ENCODE measurements at regions not wholly inside any gene's neighbourhood (a gene's known extent, or its start where the extent isn't known, plus 50 kb on each side); places are given as distances from the start of the nearest gene placed in this dataset.
"Not testable (repeated sequence)": the region's sequence is repeated elsewhere in the genome, so short reads cannot be mapped to it uniquely, and the experiment has no call there.

DNA sequence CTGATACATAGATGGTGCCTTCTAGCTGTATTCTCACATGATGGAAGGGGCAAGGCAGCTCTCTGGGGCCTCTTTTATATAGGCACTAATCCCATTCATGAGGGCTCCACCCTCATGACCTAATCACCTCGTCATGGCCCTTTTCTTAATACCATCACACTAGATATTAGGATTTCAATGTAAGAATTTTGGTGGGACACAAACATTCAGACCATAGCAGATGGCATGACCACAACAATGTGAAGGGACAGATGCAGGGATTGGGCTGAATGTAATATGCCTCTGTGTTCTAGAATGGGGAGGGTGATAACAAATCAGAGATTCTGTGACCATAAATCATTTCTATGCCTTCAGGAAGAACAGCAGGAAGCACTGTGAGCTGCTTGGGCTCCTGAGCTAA is 145.8 kb downstream of the LCA5 start:
- no peak for DNase-seq

DNA sequence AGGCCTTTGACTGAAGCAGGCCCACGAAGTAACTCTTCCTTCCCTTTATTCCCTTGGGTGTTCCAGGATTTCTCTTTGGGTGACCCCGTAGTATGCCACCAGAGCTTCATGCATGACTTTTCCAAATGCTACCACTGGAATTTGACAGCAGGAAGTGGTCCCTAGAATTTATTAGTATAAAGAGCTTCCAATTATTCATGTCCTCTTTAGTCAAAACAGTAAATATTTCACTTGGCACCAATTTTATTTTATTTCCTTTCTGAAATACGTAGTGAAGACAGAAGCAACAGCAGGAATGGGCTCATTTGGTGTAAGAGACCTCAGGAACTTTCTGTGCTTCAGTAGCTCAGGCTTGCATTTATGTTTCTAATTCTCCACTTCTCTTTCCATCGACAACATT is 151.3 kb downstream of the LCA5 start:
- DNase-seq, result no peak

DNA sequence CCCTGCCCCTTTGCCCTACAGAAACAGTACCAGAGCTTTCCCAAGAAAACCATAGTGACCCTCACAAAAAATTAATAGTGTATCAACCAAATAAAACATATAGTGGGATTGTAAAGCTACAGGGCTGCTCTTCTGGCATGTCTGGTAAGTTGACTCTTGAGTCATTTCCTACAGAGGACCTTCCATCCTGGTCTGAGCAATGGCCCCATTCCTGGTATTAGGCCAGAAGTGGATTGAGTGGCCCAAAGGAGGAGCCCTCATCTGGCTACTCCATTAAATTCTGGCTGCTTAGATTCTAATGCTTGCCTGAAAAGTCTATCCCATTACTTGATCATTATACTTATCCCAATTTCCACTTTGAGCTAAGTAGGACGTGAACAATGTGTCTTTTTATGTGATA is 150.9 kb upstream of the HMGN3 start:
- DNase-seq, result no peak

DNA sequence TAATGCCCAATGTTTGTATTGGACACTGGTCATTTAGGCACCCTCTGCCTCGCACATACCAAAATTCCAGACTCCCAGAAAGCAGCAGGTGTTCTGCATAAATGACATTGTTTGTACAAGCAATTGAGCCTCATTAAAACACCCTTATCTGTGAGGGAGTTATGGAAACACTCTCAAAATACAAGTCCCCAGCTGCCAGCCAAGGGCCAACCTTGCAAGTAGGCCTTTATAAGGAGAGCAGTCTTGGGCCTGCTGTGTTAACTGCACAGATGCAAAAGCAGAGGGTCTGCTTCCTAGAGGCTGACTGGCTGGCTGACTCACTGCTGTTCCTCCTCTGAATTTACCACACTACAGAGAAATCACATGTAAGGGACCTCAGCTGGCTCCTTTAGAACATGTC is 150.4 kb upstream of the HMGN3 start:
- DNase-seq, result no peak

DNA sequence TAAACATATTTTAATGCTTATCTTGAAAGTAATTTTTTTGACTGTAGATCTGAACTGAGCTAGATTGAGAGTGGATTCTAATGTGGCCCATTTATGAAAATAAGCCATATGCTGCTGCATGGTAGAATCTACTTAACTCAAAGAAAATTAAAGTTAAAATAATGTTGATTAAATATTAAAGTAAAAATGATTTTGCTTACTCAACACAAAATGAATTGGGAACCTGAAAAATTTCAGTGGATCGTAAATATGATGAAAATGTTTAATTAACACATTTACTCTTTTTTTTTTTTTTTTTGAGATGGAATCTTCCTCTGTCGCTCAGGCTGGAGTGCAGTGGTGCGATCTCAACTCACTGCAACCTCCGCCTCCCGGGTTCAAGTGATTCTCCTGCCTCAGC is 144.5 kb upstream of the HMGN3 start:
- DNase-seq, result no peak

DNA sequence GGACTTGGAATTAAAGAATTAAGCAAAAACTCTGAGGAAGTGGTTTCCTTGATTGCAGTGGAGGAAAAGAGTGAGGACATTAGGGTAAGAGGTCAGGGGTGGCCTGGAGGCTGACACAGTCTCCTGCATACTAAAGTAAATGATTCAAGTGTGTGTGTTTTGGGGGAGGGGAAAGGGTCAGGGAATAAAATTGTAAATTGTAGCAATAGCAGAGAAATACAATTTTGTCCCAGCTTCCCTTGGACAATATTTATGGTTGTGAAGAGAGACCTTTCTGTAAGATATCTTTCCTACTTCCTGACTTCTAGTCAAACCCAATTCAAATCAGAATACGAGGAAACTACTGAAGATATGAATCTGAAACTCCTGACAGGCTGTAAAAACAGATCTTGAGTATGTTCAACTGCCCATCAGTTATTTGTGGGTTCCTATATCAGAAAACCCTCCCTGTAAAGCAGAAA is 143.4 kb upstream of the HMGN3 start:
- no peak for DNase-seq

DNA sequence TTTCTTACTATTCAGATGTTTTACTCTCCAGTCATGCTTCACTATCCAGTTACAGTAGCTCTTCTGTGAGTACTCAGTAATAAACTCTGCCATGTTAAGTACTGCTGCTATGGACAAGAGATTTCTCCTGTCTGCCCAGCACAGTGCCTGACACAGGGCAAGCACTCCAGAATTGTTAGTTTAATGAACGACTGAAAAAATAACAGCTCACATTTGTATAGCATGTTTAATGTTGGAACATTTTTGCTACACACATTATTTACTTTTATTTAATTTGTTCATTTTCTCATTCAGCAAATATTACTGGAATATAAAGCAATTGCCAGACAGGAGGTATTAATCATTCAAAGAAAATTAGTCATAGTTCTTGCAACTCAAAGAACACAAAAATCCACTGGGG is 142.6 kb upstream of the HMGN3 start:
- no peak for DNase-seq

DNA sequence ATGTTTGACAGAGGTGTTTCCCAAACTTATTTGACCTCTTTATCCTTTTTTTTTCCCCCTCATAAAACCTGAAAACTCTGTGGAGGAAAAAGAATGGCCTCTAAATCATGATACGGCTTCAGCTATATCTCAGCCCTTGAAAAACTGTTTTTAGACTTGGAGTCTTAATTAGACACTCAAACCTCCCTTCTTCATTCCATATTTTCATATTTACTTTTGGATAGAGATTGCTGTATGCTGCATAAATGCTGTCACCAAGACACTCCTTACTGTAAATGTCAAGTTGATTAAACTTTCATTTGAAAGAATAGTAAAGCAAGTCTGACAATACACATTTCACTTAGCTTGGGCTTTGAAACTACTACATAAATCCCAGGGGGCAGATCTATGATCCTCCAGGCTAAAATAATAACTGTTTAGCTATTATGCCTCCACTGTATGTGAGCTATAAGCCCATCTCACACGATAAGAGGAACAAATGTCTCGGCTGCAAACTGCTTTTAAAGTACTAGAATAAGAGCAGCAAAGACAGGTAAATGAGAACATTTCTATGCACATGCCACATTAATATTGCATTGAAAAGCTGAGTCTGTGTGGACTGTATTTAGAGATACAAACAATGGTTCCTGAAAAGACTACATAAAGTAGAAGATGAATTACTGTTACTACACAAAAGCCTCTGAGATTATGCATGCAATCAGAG is 141.3 kb upstream of the HMGN3 start:
- no peak for DNase-seq

DNA sequence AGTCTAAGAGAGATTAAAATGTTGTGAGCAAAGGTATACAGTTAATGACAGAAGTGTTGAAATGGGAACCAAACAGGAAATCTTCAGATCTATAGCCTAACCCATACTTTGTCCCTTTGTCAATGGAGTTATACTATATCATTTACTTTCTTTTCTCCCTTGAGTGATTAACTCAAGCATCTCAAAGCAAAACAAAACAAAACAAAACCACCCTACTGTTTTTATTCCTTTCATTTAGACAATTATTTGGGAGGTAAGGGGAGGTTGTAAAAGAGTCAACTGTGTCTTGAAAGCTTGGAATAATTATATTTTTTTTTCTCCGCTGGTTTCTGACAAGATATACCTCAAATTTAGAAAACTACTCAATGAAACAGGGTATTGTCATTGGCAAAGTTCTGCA is 139.8 kb upstream of the HMGN3 start:
- DNase-seq, result no peak

DNA sequence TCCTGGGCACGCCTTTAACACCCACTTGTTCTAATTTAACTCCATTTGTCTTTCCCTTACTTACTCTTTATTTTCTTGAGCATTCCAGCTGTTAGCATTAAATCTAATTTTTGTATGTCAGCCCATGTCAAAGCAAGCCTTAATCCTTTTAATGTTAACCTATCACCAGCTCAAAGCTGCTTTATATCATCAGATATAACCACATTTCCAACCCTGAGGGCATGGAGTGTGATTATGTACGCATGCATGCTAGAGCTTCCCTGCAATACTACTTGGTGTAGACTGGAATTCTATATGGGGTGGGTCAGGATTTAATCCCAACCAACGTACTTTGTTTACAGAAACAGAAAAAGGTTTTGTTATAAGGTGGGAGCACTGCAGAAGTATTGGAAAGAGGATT is 139.4 kb upstream of the HMGN3 start:
- no peak for DNase-seq

DNA sequence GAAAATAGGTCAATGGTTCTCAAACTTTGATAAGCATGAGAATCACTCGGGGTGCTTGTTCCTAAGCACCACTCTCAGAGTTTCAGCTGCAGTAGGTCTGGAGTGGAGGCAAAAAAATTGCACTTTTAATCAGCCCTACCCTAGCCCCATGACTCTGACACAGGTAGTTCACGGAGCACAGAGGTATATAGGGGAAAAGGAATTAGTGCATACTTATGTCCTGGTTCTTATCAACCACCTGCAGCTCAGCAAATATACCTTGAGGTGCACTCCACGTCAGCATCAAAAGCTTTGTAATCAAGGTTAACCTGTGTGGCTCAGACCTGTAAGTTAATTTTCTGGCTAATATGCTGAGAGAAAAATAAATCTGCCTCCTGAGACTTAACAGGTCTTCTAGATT is 138.8 kb upstream of the HMGN3 start:
- DNase-seq, result no peak

DNA sequence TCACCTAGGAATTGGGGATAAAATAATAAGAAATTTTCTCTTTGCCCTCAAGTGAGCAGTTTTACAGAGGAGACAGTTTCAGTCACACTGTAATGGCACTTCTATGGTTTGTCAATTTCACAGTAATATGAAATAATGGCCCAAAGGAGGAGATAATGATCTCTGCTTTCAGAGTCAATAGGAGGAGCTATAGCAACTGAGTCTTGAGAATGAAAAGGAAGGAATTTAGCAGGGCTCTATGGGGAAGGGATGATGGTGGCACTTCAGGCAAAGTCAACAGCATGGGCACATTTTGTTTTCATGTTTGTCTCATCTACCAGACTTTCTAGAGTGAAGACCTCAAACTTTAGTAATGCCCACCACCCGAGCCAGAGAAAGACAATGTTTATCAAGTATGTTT is 138.3 kb upstream of the HMGN3 start:
- DNase-seq, result no peak

DNA sequence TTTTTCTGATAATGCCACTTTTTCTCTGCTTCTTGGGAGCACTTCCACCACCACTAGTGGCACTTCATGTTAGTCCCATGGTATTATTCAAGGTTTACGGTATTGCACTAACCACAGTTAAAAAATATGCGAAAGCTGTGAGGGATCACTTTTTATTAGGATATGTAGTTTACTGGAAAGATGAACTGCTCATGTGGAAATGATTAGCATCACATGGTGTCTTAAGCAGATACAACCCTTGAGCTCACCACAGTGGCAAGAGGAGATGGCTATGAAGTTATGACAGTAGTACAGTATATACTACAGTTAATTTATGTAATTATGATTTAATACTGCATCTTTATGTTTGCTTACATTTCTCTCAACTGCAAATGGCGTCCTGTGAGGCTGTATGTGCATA is 134.5 kb upstream of the HMGN3 start:
- DNase-seq, result no peak

DNA sequence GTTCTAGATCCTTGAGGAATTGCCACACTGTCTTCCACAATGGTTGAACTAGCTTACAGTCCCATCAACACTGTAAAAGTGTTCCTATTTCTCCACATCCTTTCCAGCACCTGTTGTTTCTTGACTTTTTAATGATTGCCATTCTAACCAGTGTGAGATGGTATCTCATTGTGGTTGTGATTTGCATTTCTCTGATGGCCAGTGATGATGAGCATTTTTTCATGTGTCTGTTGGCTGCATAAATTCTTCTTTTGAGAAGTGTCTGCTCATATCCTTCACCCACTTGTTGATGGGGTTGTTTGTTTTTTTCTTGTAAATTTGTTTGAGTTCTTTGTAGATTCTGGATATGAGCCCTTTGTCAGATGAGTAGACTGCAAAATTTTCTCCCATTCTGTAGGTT is 129.0 kb upstream of the HMGN3 start:
- not testable (repeated sequence) for DNase-seq

DNA sequence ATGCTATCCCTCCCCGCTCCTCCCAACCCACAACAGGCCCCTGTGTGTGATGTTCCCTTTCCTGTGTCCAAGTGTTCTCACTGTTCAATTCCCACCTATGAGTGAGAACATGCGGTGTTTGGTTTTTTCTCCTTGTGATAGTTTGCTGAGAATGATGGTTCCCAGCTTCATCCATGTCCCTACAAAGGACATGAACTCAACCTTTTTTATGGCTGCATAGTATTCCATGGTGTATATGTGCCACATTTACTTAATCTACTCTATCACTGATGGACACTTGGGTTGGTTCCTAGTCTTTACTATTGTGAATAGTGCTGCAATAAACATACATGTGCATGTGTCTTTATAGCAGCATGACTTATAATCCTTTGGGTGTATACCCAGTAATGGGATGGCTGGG is 126.6 kb upstream of the HMGN3 start:
- DNase-seq, result not testable (repeated sequence)

DNA sequence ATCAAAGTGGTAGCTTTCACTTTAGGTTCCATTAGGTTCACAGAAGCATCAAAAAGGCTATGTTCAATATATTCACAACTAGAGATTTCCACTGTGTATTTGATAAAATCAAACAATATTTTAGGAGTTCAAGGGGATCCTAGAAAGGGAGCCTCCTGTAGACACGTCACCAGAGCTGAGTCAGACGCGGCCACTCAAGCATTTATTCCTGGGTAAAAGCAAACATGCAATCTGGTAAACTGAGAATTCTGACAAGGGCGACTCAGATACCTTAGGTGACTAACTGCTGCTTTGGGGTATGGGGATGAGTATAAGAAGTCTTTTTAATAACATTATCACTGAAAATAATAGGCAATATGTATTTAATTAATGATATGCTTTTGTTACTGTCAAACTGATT is 118.7 kb upstream of the HMGN3 start:
- DNase-seq, result no peak

DNA sequence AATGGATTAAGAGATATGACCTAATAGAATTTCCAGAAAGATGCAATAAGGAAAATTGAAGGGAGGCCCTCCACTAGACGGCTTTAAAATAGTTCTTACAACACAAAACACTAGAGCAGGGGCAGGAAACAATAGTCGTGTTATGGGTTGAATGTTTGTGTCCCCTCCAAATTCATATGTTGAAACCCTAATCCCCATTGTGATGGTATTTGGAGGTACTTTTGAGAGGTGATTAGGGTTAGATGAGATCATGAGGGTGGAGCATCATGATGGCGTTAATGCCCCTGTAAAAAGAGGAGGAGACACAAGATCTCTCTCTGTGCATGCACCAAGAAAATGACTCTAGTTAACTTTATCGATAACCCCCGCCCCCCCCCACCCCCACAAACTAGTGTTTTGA is 104.0 kb upstream of the HMGN3 start:
- no peak for DNase-seq

DNA sequence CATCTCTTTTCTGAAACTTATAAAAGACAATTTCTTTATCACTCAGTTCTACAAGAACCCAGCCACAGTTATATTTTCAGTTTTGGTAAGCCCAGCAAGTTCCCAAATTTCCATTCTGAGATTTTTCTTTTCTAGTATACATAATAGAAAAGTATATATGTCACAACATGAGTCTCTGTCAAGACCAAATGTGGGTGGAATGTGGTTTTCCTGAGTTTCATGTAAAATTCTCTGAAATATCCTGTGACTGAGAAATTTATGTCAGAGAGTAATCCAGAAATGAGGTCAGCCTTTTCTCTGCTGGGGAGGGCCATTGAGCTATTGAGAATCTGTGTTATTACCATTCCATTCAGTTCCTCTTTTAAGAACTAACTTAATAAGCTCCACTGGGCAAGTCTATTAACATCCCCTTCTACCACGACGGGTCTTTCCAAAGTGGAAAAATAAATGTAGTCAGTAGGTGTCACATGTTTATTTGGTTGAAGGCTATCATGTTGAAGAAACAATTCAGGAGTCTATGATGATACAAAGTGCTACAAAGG is 100.7 kb upstream of the HMGN3 start:
- no peak for DNase-seq

DNA sequence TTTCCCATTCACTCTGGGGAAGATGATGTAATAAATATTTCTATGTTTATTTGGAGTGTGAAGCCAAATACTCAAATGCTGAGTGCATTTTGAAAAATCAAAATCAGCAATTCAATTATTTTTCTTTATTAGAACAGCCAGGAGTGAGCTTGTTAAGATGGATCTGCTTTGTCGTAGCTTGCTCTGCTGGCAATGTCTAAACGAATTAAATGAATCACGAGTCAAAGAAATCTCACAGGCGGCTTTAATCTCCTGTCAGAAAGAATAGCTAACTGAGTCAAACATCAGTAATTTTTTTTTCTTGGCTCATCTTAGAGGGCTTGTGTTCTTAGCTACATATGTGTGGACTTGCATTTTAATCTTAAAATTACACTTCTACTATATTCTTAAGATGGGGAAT is 100.2 kb upstream of the HMGN3 start:
- DNase-seq, result no peak

DNA sequence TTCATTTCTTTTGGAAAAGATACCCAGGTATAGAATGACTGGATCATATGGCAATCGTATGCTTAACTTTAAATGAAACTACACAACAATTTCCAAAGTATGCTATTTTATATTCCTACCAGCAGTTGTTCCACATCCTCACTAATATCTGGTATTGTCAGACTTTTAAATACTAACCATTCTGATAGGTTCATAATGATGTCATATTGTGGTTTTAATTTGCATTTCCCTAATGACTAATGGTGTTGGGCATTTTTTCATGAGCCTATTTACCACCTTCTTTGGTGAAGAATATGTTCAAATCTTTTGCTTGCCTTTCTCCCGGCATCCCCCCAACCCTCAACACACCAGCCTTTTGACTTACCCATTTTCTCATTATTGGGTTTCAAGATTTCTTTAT is 96.2 kb upstream of the HMGN3 start:
- no peak for DNase-seq

DNA sequence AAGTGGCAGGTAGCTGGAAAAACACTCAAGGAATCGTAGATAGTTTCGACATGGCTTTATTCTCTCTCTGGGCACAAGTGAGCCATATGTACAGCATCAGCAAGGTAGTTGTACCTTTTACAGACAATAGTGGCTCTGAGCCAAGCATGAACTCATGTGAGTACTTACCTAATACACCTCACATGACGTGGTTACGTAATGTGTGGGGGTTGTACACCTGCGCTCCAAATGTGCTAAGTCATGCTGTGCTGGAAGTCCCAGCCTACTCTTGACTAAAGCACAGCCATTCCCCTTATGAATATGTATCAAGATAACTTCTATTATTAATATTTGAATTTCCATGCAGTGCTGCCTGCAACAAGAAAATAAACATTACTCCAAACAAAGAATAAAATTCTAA is 78.8 kb upstream of the HMGN3 start:
- DNase-seq, result no peak

DNA sequence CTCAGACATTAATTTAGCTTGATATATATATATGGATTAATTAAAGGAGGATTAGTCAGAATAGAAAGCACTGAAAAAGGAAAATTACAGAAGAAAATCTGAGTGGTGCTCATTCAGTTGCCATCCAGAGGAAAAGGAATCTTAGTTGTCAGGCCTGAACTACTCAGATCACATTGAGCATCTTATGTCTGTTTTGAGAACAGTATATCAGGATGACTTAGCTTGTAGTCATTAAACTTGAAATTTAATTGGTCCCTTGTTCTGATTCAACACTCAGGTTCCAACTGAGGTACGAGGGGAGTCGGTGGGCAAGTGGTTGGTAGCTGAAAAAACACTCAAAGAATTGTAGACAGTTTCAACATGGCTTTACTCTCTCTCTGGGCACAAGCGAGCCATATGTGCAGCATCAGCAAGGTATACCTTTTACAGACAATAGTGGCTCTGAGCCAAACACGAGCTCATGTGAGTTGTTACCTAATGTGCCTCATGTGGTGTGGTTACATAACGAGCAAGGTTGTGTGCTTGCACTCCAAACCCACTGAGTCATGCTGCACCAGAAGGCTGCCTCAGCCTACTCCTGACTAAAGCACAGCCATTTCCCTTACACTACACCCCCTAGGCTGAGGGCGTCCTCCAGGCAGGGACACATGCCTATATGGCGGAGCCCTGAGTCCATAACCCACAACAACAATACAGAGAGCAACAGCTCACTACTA is 73.0 kb upstream of the HMGN3 start:
- peak; percentile 11 for DNase-seq

DNA sequence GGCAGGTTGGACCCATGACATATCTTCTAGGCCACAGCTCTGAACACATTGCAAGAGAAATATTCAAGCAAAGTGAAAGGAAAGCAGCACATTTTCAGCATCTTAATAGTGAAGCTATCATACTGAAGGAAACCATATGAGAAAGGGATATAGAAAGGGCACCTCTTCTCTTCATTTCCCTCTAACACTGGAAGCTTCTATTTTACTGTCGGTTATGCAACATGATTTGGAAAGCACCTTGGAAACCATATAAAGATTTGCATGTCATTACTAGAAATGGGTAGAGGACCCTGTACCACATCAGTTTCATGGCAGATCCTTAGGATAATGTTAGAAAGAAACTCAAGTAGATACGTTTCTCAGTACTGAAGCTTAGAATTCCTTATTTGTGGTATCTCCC is 70.5 kb upstream of the HMGN3 start:
- no peak for DNase-seq

DNA sequence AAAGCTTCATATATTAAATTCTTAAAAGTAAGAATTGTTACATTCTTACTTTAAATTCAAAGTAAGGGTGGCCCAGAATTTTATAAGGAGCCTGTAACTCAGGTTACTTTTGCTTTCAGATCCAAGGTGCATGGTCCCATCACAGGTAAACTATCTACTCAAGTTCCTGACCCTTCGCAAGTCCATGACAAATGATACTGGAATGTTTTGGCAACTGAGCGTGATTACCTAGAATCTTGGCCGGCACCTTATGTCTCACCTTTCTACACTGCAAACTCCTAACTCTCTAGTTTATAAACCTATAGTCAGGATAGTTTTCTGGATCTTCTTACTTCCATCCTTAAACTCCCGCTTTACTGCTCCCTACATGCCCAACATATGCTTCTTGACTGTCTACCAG is 67.9 kb upstream of the HMGN3 start:
- DNase-seq, result no peak

DNA sequence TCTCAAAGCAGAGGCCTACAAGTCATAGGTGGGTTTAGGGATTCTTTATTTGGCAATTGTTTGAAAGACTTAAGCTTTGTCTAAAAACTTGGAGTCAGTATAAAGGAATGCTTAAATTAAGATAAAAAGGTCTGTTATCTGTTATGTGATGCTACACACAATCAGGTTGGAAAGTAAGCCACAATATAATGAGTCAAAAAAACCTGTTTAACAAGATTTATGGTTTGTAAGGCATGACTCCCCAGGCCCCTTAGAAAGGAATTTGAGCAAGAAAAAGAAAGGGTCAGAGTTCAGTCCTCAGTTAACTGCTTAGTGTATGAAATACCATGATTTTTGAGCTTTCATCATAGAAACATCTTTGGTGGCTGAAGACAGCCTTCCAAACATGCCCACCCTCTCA is 66.8 kb upstream of the HMGN3 start:
- DNase-seq, result no peak

Measured in T1000 (cell line).